Hepatocyte (in vitro differentiated cells): ENCODE measurements at regions not wholly inside any gene's neighbourhood (a gene's known extent, or its start where the extent isn't known, plus 50 kb on each side); places are given as distances from the start of the nearest gene placed in this dataset.

ENCODE experiments used
- DNase-seq: peaks from one replicate; pipeline ENCODE4 v3.0.0-alpha.2; 2016; ENCODE audit warnings: low spot score
- H2AFZ ChIP-seq: fragments of 200-600 bp; sonication (generic); 2 replicates; pipeline ENCODE4 v1.6.0; 2016; ENCODE audit warnings: antibody characterized with exemption, mild to moderate bottlenecking
- H3K27ac ChIP-seq: fragments of 200-600 bp; sonication (generic); 2 replicates; pipeline ENCODE4 v1.5.1; 2016; ENCODE audit warnings: mild to moderate bottlenecking
- H3K27me3 ChIP-seq: fragments of 200-600 bp; sonication (generic); 2 replicates; pipeline ENCODE4 v1.6.1; 2016
- H3K36me3 ChIP-seq: fragments of 200-600 bp; sonication (generic); replicated peaks from 2 replicates; pipeline ENCODE4 v1.5.1; 2016; ENCODE audit warnings: low read depth; ENCODE audit not compliant: insufficient read depth
- H3K4me1 ChIP-seq: fragments of 200-600 bp; sonication (generic); 2 replicates; pipeline ENCODE4 v1.5.1; 2016; ENCODE audit warnings: mild to moderate bottlenecking, moderate library complexity; ENCODE audit not compliant: insufficient read depth
- H3K4me2 ChIP-seq: fragments of 200-600 bp; sonication (generic); 2 replicates; pipeline ENCODE4 v1.6.0; 2016
- H3K4me3 ChIP-seq: fragments of 200-600 bp; sonication (generic); 2 replicates; pipeline ENCODE4 v1.5.1; 2016; ENCODE audit warnings: mild to moderate bottlenecking
- H3K79me2 ChIP-seq: fragments of 200-600 bp; sonication (generic); 2 replicates; pipeline ENCODE4 v1.6.0; 2017; ENCODE audit warnings: mild to moderate bottlenecking
- H3K9me2 ChIP-seq: fragments of 200-600 bp; sonication (generic); replicated peaks from 2 replicates; pipeline ENCODE4 v1.6.0; 2017; ENCODE audit warnings: mild to moderate bottlenecking; ENCODE audit not compliant: insufficient read depth
- H3K9me3 ChIP-seq: fragments of 200-600 bp; sonication (generic); 2 replicates; pipeline ENCODE4 v1.5.1; 2016; ENCODE audit warnings: low read depth, mild to moderate bottlenecking
- H4K20me1 ChIP-seq: fragments of 200-600 bp; sonication (generic); 2 replicates; pipeline ENCODE4 v1.6.0; 2016; ENCODE audit warnings: mild to moderate bottlenecking; ENCODE audit not compliant: insufficient read depth, poor library complexity, severe bottlenecking
- CTCF ChIP-seq: fragments of 200-600 bp; sonication (generic); IDR thresholded peaks from 2 replicates; pipeline ENCODE4 v1.5.1; 2016; ENCODE audit warnings: antibody characterized with exemption, mild to moderate bottlenecking; ENCODE audit not compliant: poor library complexity
- EZH2 ChIP-seq: fragments of 200-600 bp; sonication (generic); IDR thresholded peaks from 2 replicates; pipeline ENCODE4 v1.6.1; 2016; ENCODE audit warnings: antibody characterized with exemption, mild to moderate bottlenecking, borderline replicate concordance
- EZH2phosphoT487 ChIP-seq: fragments of 200-600 bp; sonication (generic); IDR thresholded peaks from one replicate; pipeline ENCODE4 v1.6.1; 2018; ENCODE audit warnings: antibody characterized with exemption, mild to moderate bottlenecking, low read depth, moderate library complexity; ENCODE audit not compliant: unreplicated experiment, severe bottlenecking
- WGBS: methylation state at CpG from one replicate; pipeline ENCODE4 v1.1.6; 2016; ENCODE audit warnings: low lambda C conversion rate; ENCODE audit errors: missing lambda C conversion rate; 5-methylcytosine and 5-hydroxymethylcytosine counted together

GRCh38 chr15:46408312-46408711, 773.5 kb downstream of the SQOR start:
- no peak overlapping the region for H3K4me2 ChIP-seq
- H3K36me3 ChIP-seq: no peaks in the 10 kb centered on the region
- no peaks in the 10 kb centered on the region for H4K20me1 ChIP-seq
- no peaks in the 10 kb centered on the region for H3K9me2 ChIP-seq
- no peak for DNase-seq
- TF ChIP-seq EZH2phosphoT487: no peak
- no peak for TF ChIP-seq CTCF
- no peak overlapping the region for H2AFZ ChIP-seq
- H3K79me2 ChIP-seq: no peaks in the 10 kb centered on the region
- 89% methylated on average over 2 of the region's 2 CpGs for WGBS
- H3K4me3 ChIP-seq: no peak overlapping the region
- H3K27me3 ChIP-seq: no peaks in the 10 kb centered on the region
- no peaks in the 10 kb centered on the region for H3K4me1 ChIP-seq
- H3K9me3 ChIP-seq: no peaks in the 10 kb centered on the region
- no peak overlapping the region for H3K27ac ChIP-seq

GRCh38 chr15:46409841-46410301, 775.0 kb downstream of the SQOR start:
- Histone ChIP-seq H3K36me3 (no peaks in the 10 kb centered on the region), H3K4me2 (no peak overlapping the region), H3K9me2 (no peaks in the 10 kb centered on the region), H3K4me1 (no peaks in the 10 kb centered on the region), H3K27me3 (no peaks in the 10 kb centered on the region), H4K20me1 (no peaks in the 10 kb centered on the region), H3K79me2 (no peaks in the 10 kb centered on the region), H3K27ac (no peak overlapping the region), H3K9me3 (no peaks in the 10 kb centered on the region), H3K4me3 (no peak overlapping the region), H2AFZ (no peak overlapping the region)
- TF ChIP-seq EZH2 (no peak), EZH2phosphoT487 (no peak), CTCF (no peak)
- no peak for DNase-seq
- 64% methylated on average over 4 of the region's 4 CpGs for WGBS

GRCh38 chr15:46410705-46411104, 775.9 kb downstream of the SQOR start:
- Histone ChIP-seq H3K9me2 (no peaks in the 10 kb centered on the region), H2AFZ (no peak overlapping the region), H3K4me2 (no peak overlapping the region), H3K4me1 (no peaks in the 10 kb centered on the region), H3K27me3 (no peaks in the 10 kb centered on the region), H3K79me2 (no peaks in the 10 kb centered on the region), H3K4me3 (no peak overlapping the region), H3K9me3 (no peaks in the 10 kb centered on the region), H3K27ac (no peak overlapping the region), H4K20me1 (no peaks in the 10 kb centered on the region), H3K36me3 (no peaks in the 10 kb centered on the region)
- WGBS: 76% methylated on average over 2 of the region's 2 CpGs
- no peak for TF ChIP-seq CTCF
- no peak for DNase-seq

- Histone ChIP-seq H3K9me3 (no peaks in the 10 kb centered on the region), H3K4me2 (no peak overlapping the region), H2AFZ (no peak overlapping the region), H3K79me2 (no peaks in the 10 kb centered on the region), H3K4me3 (no peak overlapping the region), H3K27me3 (no peaks in the 10 kb centered on the region), H3K27ac (no peak overlapping the region), H3K9me2 (no peaks in the 10 kb centered on the region), H3K4me1 (no peaks in the 10 kb centered on the region), H3K36me3 (no peaks in the 10 kb centered on the region), H4K20me1 (no peaks in the 10 kb centered on the region)
- no peak for TF ChIP-seq EZH2phosphoT487
- TF ChIP-seq EZH2: no peak
- no peak for TF ChIP-seq CTCF
- 90% methylated on average over 2 of the region's 2 CpGs for WGBS
- DNase-seq: no peak
Measured at GRCh38 chr15:46411900-46412299, 777.1 kb downstream of the SQOR start.
